Adipocyte (in vitro differentiated cells): ENCODE measurements at regions not wholly inside any gene's neighbourhood (a gene's known extent, or its start where the extent isn't known, plus 50 kb on each side); places are given as distances from the start of the nearest gene placed in this dataset.
"Not testable (repeated sequence)": the region's sequence is repeated elsewhere in the genome, so short reads cannot be mapped to it uniquely, and the experiment has no call there.

Experiments used
- DNase-seq: peaks from one replicate; pipeline ENCODE4 v3.0.0-alpha.2; 2015; ENCODE audit warnings: low read depth
- H3K27me3 ChIP-seq: replicated peaks from 2 replicates; pipeline ENCODE4 v1.7.0; 2013; ENCODE audit warnings: mild to moderate bottlenecking, low read length, moderate library complexity; ENCODE audit not compliant: control insufficient read depth, insufficient read depth
- H3K36me3 ChIP-seq: 2 replicates; pipeline ENCODE4 v1.7.0; 2013; ENCODE audit warnings: low read length, mild to moderate bottlenecking, moderate library complexity; ENCODE audit not compliant: control insufficient read depth, insufficient read depth, severe bottlenecking
- H3K4me1 ChIP-seq: 2 replicates; pipeline ENCODE4 v1.7.0; 2013; ENCODE audit warnings: mild to moderate bottlenecking, low read length, moderate library complexity; ENCODE audit not compliant: control insufficient read depth, insufficient read depth
- H3K4me3 ChIP-seq: 2 replicates; pipeline ENCODE4 v1.7.0; 2013; ENCODE audit warnings: mild to moderate bottlenecking, low read length, moderate library complexity
- H3K9ac ChIP-seq: 2 replicates; pipeline ENCODE4 v1.7.0; 2013; ENCODE audit warnings: mild to moderate bottlenecking, low read length, moderate library complexity
- H3K9me3 ChIP-seq: 2 replicates; pipeline ENCODE4 v1.7.0; 2013; ENCODE audit warnings: mild to moderate bottlenecking, low read length, moderate library complexity; ENCODE audit not compliant: control insufficient read depth

GRCh38 chr18:35852786-35853185 is 119.7 kb upstream of the RMP24 start:
- Histone ChIP-seq H3K9ac (no peak overlapping the region), H3K27me3 (peaks cover 11% of the 10 kb centered on the region), H3K4me3 (no peak overlapping the region), H3K4me1 (no peaks in the 10 kb centered on the region), H3K9me3 (peaks cover 3% of the 10 kb centered on the region), H3K36me3 (no peaks in the 10 kb centered on the region)
- no peak for DNase-seq

- Histone ChIP-seq H3K4me1 (no peaks in the 10 kb centered on the region), H3K4me3 (no peak overlapping the region), H3K27me3 (peaks cover 9% of the 10 kb centered on the region), H3K9me3 (peaks cover 3% of the 10 kb centered on the region), H3K9ac (no peak overlapping the region), H3K36me3 (no peaks in the 10 kb centered on the region)
- no peak for DNase-seq
These were observed 118.4 kb upstream of the RMP24 start for GRCh38 chr18:35854095-35854494.

GRCh38 chr18:35856178-35856577 is 116.3 kb upstream of the RMP24 start:
- Histone ChIP-seq H3K36me3 (no peaks in the 10 kb centered on the region), H3K27me3 (peaks cover 9% of the 10 kb centered on the region), H3K9me3 (peaks cover 3% of the 10 kb centered on the region), H3K4me1 (no peaks in the 10 kb centered on the region), H3K4me3 (no peak overlapping the region), H3K9ac (no peak overlapping the region)
- DNase-seq: no peak

GRCh38 chr18:35856721-35857120 is 115.8 kb upstream of the RMP24 start:
- H3K4me1 ChIP-seq, H3K9me3 ChIP-seq, H3K4me3 ChIP-seq, H3K36me3 ChIP-seq, DNase-seq, H3K27me3 ChIP-seq, H3K9ac ChIP-seq: not testable (repeated sequence)

GRCh38 chr18:35857581-35857980 is 114.9 kb upstream of the RMP24 start:
- H3K36me3 ChIP-seq, H3K4me1 ChIP-seq, H3K4me3 ChIP-seq, DNase-seq, H3K27me3 ChIP-seq, H3K9ac ChIP-seq, H3K9me3 ChIP-seq: not testable (repeated sequence)

- peak; percentile 12 for DNase-seq
- no peaks in the 10 kb centered on the region for H3K36me3 ChIP-seq
- no peak overlapping the region for H3K9ac ChIP-seq
- H3K27me3 ChIP-seq: no peaks in the 10 kb centered on the region
- no peaks in the 10 kb centered on the region for H3K4me1 ChIP-seq
- no peak overlapping the region for H3K4me3 ChIP-seq
- H3K9me3 ChIP-seq: peaks cover 3% of the 10 kb centered on the region
These were observed 110.9 kb upstream of the RMP24 start for GRCh38 chr18:35861367-35862118.

GRCh38 chr18:35862119-35862640 is 110.3 kb upstream of the RMP24 start:
- Histone ChIP-seq H3K36me3 (no peaks in the 10 kb centered on the region), H3K4me1 (no peaks in the 10 kb centered on the region), H3K9me3 (peaks cover 3% of the 10 kb centered on the region), H3K9ac (no peak overlapping the region), H3K4me3 (no peak overlapping the region), H3K27me3 (no peaks in the 10 kb centered on the region)
- DNase-seq: no peak

- no peaks in the 10 kb centered on the region for H3K9me3 ChIP-seq
- no peak overlapping the region for H3K4me3 ChIP-seq
- no peaks in the 10 kb centered on the region for H3K36me3 ChIP-seq
- H3K4me1 ChIP-seq: no peaks in the 10 kb centered on the region
- DNase-seq: no peak
- H3K27me3 ChIP-seq: no peaks in the 10 kb centered on the region
- no peak overlapping the region for H3K9ac ChIP-seq
These were observed 107.6 kb upstream of the RMP24 start for GRCh38 chr18:35864916-35865315.

- Histone ChIP-seq H3K36me3 (no peaks in the 10 kb centered on the region), H3K9me3 (no peaks in the 10 kb centered on the region), H3K9ac (no peak overlapping the region), H3K27me3 (no peaks in the 10 kb centered on the region), H3K4me3 (no peak overlapping the region), H3K4me1 (no peaks in the 10 kb centered on the region)
- no peak for DNase-seq
These were observed 103.6 kb upstream of the RMP24 start for GRCh38 chr18:35868915-35869314.

- Histone ChIP-seq H3K9me3 (no peaks in the 10 kb centered on the region), H3K9ac (no peak overlapping the region), H3K4me1 (no peaks in the 10 kb centered on the region), H3K36me3 (no peaks in the 10 kb centered on the region), H3K4me3 (no peak overlapping the region), H3K27me3 (no peaks in the 10 kb centered on the region)
- DNase-seq: no peak
These were observed 101.1 kb upstream of the RMP24 start for GRCh38 chr18:35871337-35871736.

GRCh38 chr18:35875566-35875965 is 96.9 kb upstream of the RMP24 start:
- Histone ChIP-seq H3K4me3 (no peak overlapping the region), H3K27me3 (peaks cover 3% of the 10 kb centered on the region), H3K36me3 (no peaks in the 10 kb centered on the region), H3K4me1 (no peaks in the 10 kb centered on the region), H3K9ac (no peak overlapping the region), H3K9me3 (no peaks in the 10 kb centered on the region)
- DNase-seq: no peak

GRCh38 chr18:35876243-35876642 is 96.2 kb upstream of the RMP24 start:
- Histone ChIP-seq H3K4me1 (no peaks in the 10 kb centered on the region), H3K9ac (no peak overlapping the region), H3K9me3 (no peaks in the 10 kb centered on the region), H3K36me3 (no peaks in the 10 kb centered on the region), H3K4me3 (no peak overlapping the region), H3K27me3 (peaks cover 3% of the 10 kb centered on the region)
- DNase-seq: no peak
